IMR-90 (cell line): ENCODE measurements at regions not wholly inside any gene's neighbourhood (a gene's known extent, or its start where the extent isn't known, plus 50 kb on each side); places are given as distances from the start of the nearest gene placed in this dataset.

Source experiments
- ATAC-seq: fragments of 200-7000 bp; cut with Tn5 transposase; 2 replicates; pipeline ENCODE4 v1.9.1; 2020; ENCODE audit warnings: low read depth, mild to moderate bottlenecking, moderate library complexity
- BruUV-seq: library from RNA; stranded (reverse); fragments of 400-500 nt; replicated peaks from 2 replicates; lab custom pipeline; 2021; lab: Mats Ljungman, UMichigan
- CTCF ChIA-PET: fragments of 300-600 bp; formaldehyde crosslinking; extraction: SDS; loops from one replicate; lab custom pipeline; 2021; ENCODE audit warnings: antibody characterized with exemption; lab: Yijun Ruan, JAX
- POLR2A ChIA-PET: fragments of 300-600 bp; sonication (Branson Sonifier 250); formaldehyde crosslinking; loops from one replicate; lab custom pipeline; 2022; ENCODE audit warnings: antibody characterized with exemption; ENCODE audit not compliant: unreplicated experiment; lab: Charles Lee
- DNase-seq: peaks from one replicate; pipeline ENCODE4 v3.0.0; 2013
- H2AFZ ChIP-seq: replicated peaks from 2 replicates; pipeline ENCODE3; 2013; ENCODE audit warnings: low read length, mild to moderate bottlenecking; ENCODE audit not compliant: poor library complexity
- H2AK5ac ChIP-seq: 2 replicates; pipeline ENCODE4 v1.6.1; 2013; ENCODE audit warnings: low read depth, low read length, inconsistent platforms
- H2AK9ac ChIP-seq: replicated peaks from 2 replicates; pipeline ENCODE3; 2013; ENCODE audit warnings: mild to moderate bottlenecking, low read depth, low read length, moderate library complexity; ENCODE audit not compliant: poor library complexity
- H2BK120ac ChIP-seq: 2 replicates; pipeline ENCODE4 v1.6.1; 2013; ENCODE audit warnings: low read depth, low read length, inconsistent platforms
- H2BK15ac ChIP-seq: 3 replicates; pipeline ENCODE4 v1.6.1; 2013; ENCODE audit warnings: low read depth, low read length, inconsistent platforms
- H2BK20ac ChIP-seq: 2 replicates; pipeline ENCODE4 v1.6.1; 2013; ENCODE audit warnings: low read depth, mild to moderate bottlenecking, inconsistent platforms, low read length, moderate library complexity
- H2BK5ac ChIP-seq: 2 replicates; pipeline ENCODE4 v1.6.1; 2013; ENCODE audit warnings: mild to moderate bottlenecking, low read depth, low read length, inconsistent platforms; ENCODE audit not compliant: poor library complexity, severe bottlenecking
- H3K14ac ChIP-seq: replicated peaks from 2 replicates; pipeline ENCODE4 v1.6.1; 2013; ENCODE audit warnings: low read depth, low read length, inconsistent platforms
- H3K18ac ChIP-seq: 2 replicates; pipeline ENCODE4 v1.6.1; 2013; ENCODE audit warnings: low read depth, low read length, control low read depth
- H3K23ac ChIP-seq: 2 replicates; pipeline ENCODE4 v1.6.1; 2013; ENCODE audit warnings: low read depth, low read length, inconsistent platforms
- H3K27ac ChIP-seq: 2 replicates; pipeline ENCODE4 v1.5.1; 2013; ENCODE audit warnings: mild to moderate bottlenecking, control low read depth, low read length; ENCODE audit not compliant: insufficient read depth
- H3K27me3 ChIP-seq: 2 replicates; pipeline ENCODE4 v1.6.1; 2013; ENCODE audit warnings: low read length; ENCODE audit not compliant: control insufficient read depth, insufficient read depth
- H3K36me3 ChIP-seq: 2 replicates; pipeline ENCODE4 v1.6.1; 2013; ENCODE audit warnings: low read length, mixed read lengths; ENCODE audit not compliant: control insufficient read depth, insufficient read depth
- H3K4ac ChIP-seq: 2 replicates; pipeline ENCODE4 v1.6.1; 2013; ENCODE audit warnings: low read depth, low read length, inconsistent platforms
- H3K4me1 ChIP-seq: 2 replicates; pipeline ENCODE4 v1.6.1; 2013; ENCODE audit warnings: low read length, mixed read lengths; ENCODE audit not compliant: control insufficient read depth, insufficient read depth
- H3K4me2 ChIP-seq: 2 replicates; pipeline ENCODE4 v1.6.1; 2013; ENCODE audit warnings: low read depth, mild to moderate bottlenecking, control low read depth, low read length, moderate library complexity
- H3K4me3 ChIP-seq: 2 replicates; pipeline ENCODE4 v1.5.1; 2013; ENCODE audit warnings: low read depth, mild to moderate bottlenecking, control low read depth, low read length, moderate library complexity; ENCODE audit not compliant: insufficient read depth
- H3K56ac ChIP-seq: 2 replicates; pipeline ENCODE4 v1.6.1; 2013; ENCODE audit warnings: low read length, inconsistent platforms; ENCODE audit not compliant: insufficient read depth; ENCODE audit errors: extremely low read depth
- H3K79me1 ChIP-seq, 2 experiments: 2 replicates each; pipeline ENCODE4 v1.6.1; 2013; ENCODE audit warnings: low read length in 2 of 2, inconsistent platforms in 1 of 2, low read depth in 1 of 2
- H3K9ac ChIP-seq: 2 replicates; pipeline ENCODE4 v1.6.1; 2013; ENCODE audit warnings: low read depth, low read length, control low read depth
- H3K9me1 ChIP-seq: 2 replicates; pipeline ENCODE4 v1.6.1; 2013; ENCODE audit warnings: low read length, inconsistent platforms; ENCODE audit not compliant: insufficient read depth
- H3K9me3 ChIP-seq: 2 replicates; pipeline ENCODE4 v1.6.1; 2013; ENCODE audit warnings: low read length; ENCODE audit not compliant: control insufficient read depth, insufficient read depth
- H4K20me1 ChIP-seq: 2 replicates; pipeline ENCODE4 v1.6.1; 2013; ENCODE audit warnings: low read length, inconsistent platforms; ENCODE audit not compliant: insufficient read depth
- H4K5ac ChIP-seq: 2 replicates; pipeline ENCODE4 v1.6.1; 2013; ENCODE audit warnings: mild to moderate bottlenecking, low read depth, low read length, control low read depth
- H4K8ac ChIP-seq, 2 experiments: 2 replicates each; pipeline ENCODE4 v1.6.1; 2013; ENCODE audit warnings: low read depth in 2 of 2, low read length in 2 of 2, control low read depth in 1 of 2, inconsistent platforms in 1 of 2
- H4K91ac ChIP-seq: 2 replicates; pipeline ENCODE4 v1.6.1; 2013; ENCODE audit warnings: low read depth, low read length, inconsistent platforms; ENCODE audit not compliant: insufficient read depth
- BHLHE40 ChIP-seq: fragments of 150-350 bp; IDR thresholded peaks from 2 replicates; pipeline ENCODE4 v1.6.1; 2016; ENCODE audit warnings: mild to moderate bottlenecking, low read depth, low read length
- CHD1 ChIP-seq: IDR thresholded peaks from 2 replicates; pipeline ENCODE4 v1.6.1; 2012; ENCODE audit warnings: low read depth, low read length, improper control_type of control experiment
- CTCF ChIP-seq: conservative IDR thresholded peaks from 2 replicates; pipeline ENCODE4 v1.5.1; 2012; ENCODE audit warnings: mild to moderate bottlenecking, low read depth, low read length, improper control_type of control experiment
- ELK1 ChIP-seq: fragments of 150-350 bp; IDR thresholded peaks from 2 replicates; pipeline ENCODE4 v1.6.1; 2016; ENCODE audit warnings: low read depth, mild to moderate bottlenecking, low read length, moderate library complexity, borderline replicate concordance
- FOS ChIP-seq: fragments of 150-350 bp; IDR thresholded peaks from 2 replicates; pipeline ENCODE4 v1.6.1; 2016; ENCODE audit warnings: low read depth, low read length
- MAZ ChIP-seq: IDR thresholded peaks from 2 replicates; pipeline ENCODE4 v1.6.1; 2012; ENCODE audit warnings: low read depth, mild to moderate bottlenecking, low read length, improper control_type of control experiment, moderate library complexity, borderline replicate concordance
- NFE2L2 ChIP-seq: fragments of 150-350 bp; IDR thresholded peaks from 2 replicates; pipeline ENCODE4 v1.6.1; 2016; ENCODE audit warnings: low read depth, mild to moderate bottlenecking, low read length
- RAD21 ChIP-seq: IDR thresholded peaks from 2 replicates; pipeline ENCODE4 v1.6.1; 2012; ENCODE audit warnings: low read length, improper control_type of control experiment
- SMC3 ChIP-seq: fragments of 150-350 bp; IDR thresholded peaks from 2 replicates; pipeline ENCODE4 v1.6.1; 2016; ENCODE audit warnings: low read depth, mild to moderate bottlenecking, antibody characterized with exemption, low read length, moderate library complexity
- USF2 ChIP-seq: fragments of 150-350 bp; IDR thresholded peaks from 2 replicates; pipeline ENCODE4 v1.6.1; 2017; ENCODE audit warnings: mild to moderate bottlenecking, antibody characterized with exemption, low read length, low read depth
- WGBS, 2 experiments: methylation state at CpG; one replicate each; pipeline versions ENCODE4 v1.1.5 to v1.1.7; 2013; ENCODE audit warnings: missing lambda C conversion rate in 2 of 2; ENCODE audit not compliant: insufficient read length in 1 of 2; ENCODE audit errors: extremely low coverage in 2 of 2; 5-methylcytosine and 5-hydroxymethylcytosine counted together
- dilution Hi-C: fragments of 300-500 bp; cut with HindIII; formaldehyde crosslinking; loops from one replicate; pipeline ENCODE4 v1.14.3; 2018; ENCODE audit warnings: low sequenced_read_pairs; ENCODE audit not compliant: unreplicated experiment
- in situ Hi-C: fragments of 300-500 bp; cut with MboI; formaldehyde crosslinking; loops from 3 replicates; pipeline ENCODE4 v1.14.3; 2019; ENCODE audit warnings: low sequenced_read_pairs, inconsistent platforms, mixed read lengths
- intact Hi-C: fragments of 100-400 bp; cut with micrococcal nuclease; formaldehyde crosslinking; loops from 2 replicates; pipeline ENCODE4 v1.10.0; 2022

- Histone ChIP-seq H2BK5ac (no peak overlapping the region), H3K23ac (no peak overlapping the region), H3K4ac (no peak overlapping the region; the same call in 1 of the 2 replicates), H3K56ac (no peak overlapping the region), H4K91ac (no peak overlapping the region), H3K4me2 (no peak overlapping the region), H2BK120ac (no peak overlapping the region), H3K36me3 (no peaks in the 10 kb centered on the region), H3K9ac (no peak overlapping the region), H2AK9ac (no peak overlapping the region), H3K27me3 (no peaks in the 10 kb centered on the region; the same call in 1 of the 2 replicates), H3K4me3 (no peak overlapping the region), H2BK15ac (no peak overlapping the region), H3K79me1 (no peaks in the 10 kb centered on the region), H3K18ac (no peak overlapping the region), H4K20me1 (no peaks in the 10 kb centered on the region), H2AFZ (no peak overlapping the region), H2AK5ac (no peak overlapping the region), H2BK20ac (no peak overlapping the region), H3K14ac (no peak overlapping the region), H3K27ac (no peak overlapping the region), H3K4me1 (no peaks in the 10 kb centered on the region; the same call in 1 of the 2 replicates), H3K9me1 (peaks cover 3% of the 10 kb centered on the region; the same call in 1 of the 2 replicates), H3K9me3 (no peaks in the 10 kb centered on the region), H4K8ac (no peak overlapping the region), H4K5ac (no peak overlapping the region)
- POLR2A ChIA-PET = interaction anchor here (0.6 kb wide), 1 partner anchor 901 kb away, joined by 3 read pairs; no protein-coding TSS in a partner anchor
- dilution Hi-C loops = no loop called here
- CTCF ChIA-PET = interaction anchor here (0.7 to 0.8 kb wide), 2 partner anchors 12 to 202 kb away, joined by 3 read pairs; no protein-coding TSS in a partner anchor
- TF ChIP-seq MAZ = no peak
- no peak for TF ChIP-seq NFE2L2
- no peak for TF ChIP-seq CTCF
- TF ChIP-seq ELK1 = no peak
- TF ChIP-seq CHD1 = no peak
- no peak for TF ChIP-seq BHLHE40
- no peak for TF ChIP-seq SMC3
- TF ChIP-seq RAD21 = no peak
- no peak for TF ChIP-seq USF2
- TF ChIP-seq FOS = no peak
- DNase-seq = no peak
- in situ Hi-C loops = no loop called here
- ATAC-seq = no peak
- 91% methylated on average over 4 of the region's 9 CpGs; no CpG with 5 or more reads in 1 of the 2 experiments for WGBS, 2 experiments
- intact Hi-C loops = no loop called here
- no TSS peak for BruUV-seq
Measured at GRCh38 chr13:75226092-75226491, 255.9 kb downstream of the TBC1D4 start.
